Epithelial cell of proximal tubule (primary cell): ENCODE measurements at regions not wholly inside any gene's neighbourhood (a gene's known extent, or its start where the extent isn't known, plus 50 kb on each side); places are given as distances from the start of the nearest gene placed in this dataset.

Experiments
- DNase-seq: peaks from one replicate; pipeline ENCODE4 v3.0.0-alpha.2; 2011; ENCODE audit warnings: low read depth
- H3K4me3 ChIP-seq: 2 replicates; pipeline ENCODE4 v1.5.1; 2011; ENCODE audit warnings: low read depth, mild to moderate bottlenecking, low read length
- CTCF ChIP-seq: conservative IDR thresholded peaks from 2 replicates; pipeline ENCODE4 v1.5.1; 2012; ENCODE audit warnings: low read depth, mild to moderate bottlenecking, low read length

- no peak for DNase-seq
- no peak overlapping the region for H3K4me3 ChIP-seq
- TF ChIP-seq CTCF: no peak
These were observed 79.7 kb upstream of the DIO3 start for GRCh38 chr14:101481557-101481956.

GRCh38 chr14:101482066-101482465 is 79.2 kb upstream of the DIO3 start:
- H3K4me3 ChIP-seq: no peak overlapping the region
- no peak for DNase-seq
- no peak for TF ChIP-seq CTCF

GRCh38 chr14:101483829-101484228 is 77.5 kb upstream of the DIO3 start:
- DNase-seq: no peak
- no peak overlapping the region for H3K4me3 ChIP-seq
- TF ChIP-seq CTCF: no peak

GRCh38 chr14:101489092-101489760 is 72.1 kb upstream of the DIO3 start:
- no peak for DNase-seq
- H3K4me3 ChIP-seq: no peak overlapping the region
- no peak for TF ChIP-seq CTCF

- TF ChIP-seq CTCF: no peak
- no peak overlapping the region for H3K4me3 ChIP-seq
- DNase-seq: no peak
These were observed 70.5 kb upstream of the DIO3 start for GRCh38 chr14:101490771-101491170.

- no peak overlapping the region for H3K4me3 ChIP-seq
- DNase-seq: no peak
- no peak for TF ChIP-seq CTCF
These were observed 69.5 kb upstream of the DIO3 start for GRCh38 chr14:101491841-101492240.

GRCh38 chr14:101492716-101493115 is 68.6 kb upstream of the DIO3 start:
- no peak for TF ChIP-seq CTCF
- no peak for DNase-seq

More at GRCh38 chr14:101492716-101493115, 68.6 kb upstream of the DIO3 start:
- H3K4me3 ChIP-seq: no peak overlapping the region
